SK-N-SH treated with all-trans-retinoic acid at 6 μM for 48 hours (cell line): ENCODE measurements at regions not wholly inside any gene's neighbourhood (a gene's known extent, or its start where the extent isn't known, plus 50 kb on each side); places are given as distances from the start of the nearest gene placed in this dataset.

Experiments used
- ESRRG ChIP-seq: fragments of 250-450 bp; sonication (Bioruptor Pico); IDR thresholded peaks from 2 replicates; pipeline ENCODE4 v1.6.1; 2021; ENCODE audit warnings: mild to moderate bottlenecking
- PPARA ChIP-seq: fragments of 250-450 bp; sonication (Bioruptor Pico); IDR thresholded peaks from 2 replicates; pipeline ENCODE4 v1.5.0; 2020; ENCODE audit warnings: mild to moderate bottlenecking, borderline replicate concordance
- RARB ChIP-seq: fragments of 250-450 bp; sonication (Bioruptor Pico); IDR thresholded peaks from 2 replicates; pipeline ENCODE4 v1.8.0; 2021; ENCODE audit warnings: mild to moderate bottlenecking, moderate library complexity
- SNAI2 ChIP-seq: fragments of 250-450 bp; sonication (Bioruptor Pico); IDR thresholded peaks from 2 replicates; pipeline ENCODE4 v1.5.0; 2020; ENCODE audit warnings: mild to moderate bottlenecking, moderate library complexity
- ZFP3 ChIP-seq: fragments of 250-450 bp; sonication (Bioruptor Pico); IDR thresholded peaks from 2 replicates; pipeline ENCODE4 v1.5.0; 2020; ENCODE audit warnings: mild to moderate bottlenecking, moderate library complexity
- ZFP30 ChIP-seq: fragments of 450-650 bp; formaldehyde crosslinking; IDR thresholded peaks from 2 replicates; pipeline ENCODE4 v1.5.0; 2022; ENCODE audit warnings: mild to moderate bottlenecking, moderate library complexity
- ZNF70 ChIP-seq: fragments of 450-650 bp; formaldehyde crosslinking; IDR thresholded peaks from 2 replicates; pipeline ENCODE4 v1.5.0; 2020; ENCODE audit warnings: mild to moderate bottlenecking, moderate library complexity
- TF ChIP-seq, protein P1 (sequence below): fragments of 250-450 bp; sonication (Bioruptor Pico); IDR thresholded peaks from 2 replicates; pipeline ENCODE4 v1.8.0; 2020; ENCODE audit warnings: mild to moderate bottlenecking, moderate library complexity, borderline replicate concordance

DNA sequence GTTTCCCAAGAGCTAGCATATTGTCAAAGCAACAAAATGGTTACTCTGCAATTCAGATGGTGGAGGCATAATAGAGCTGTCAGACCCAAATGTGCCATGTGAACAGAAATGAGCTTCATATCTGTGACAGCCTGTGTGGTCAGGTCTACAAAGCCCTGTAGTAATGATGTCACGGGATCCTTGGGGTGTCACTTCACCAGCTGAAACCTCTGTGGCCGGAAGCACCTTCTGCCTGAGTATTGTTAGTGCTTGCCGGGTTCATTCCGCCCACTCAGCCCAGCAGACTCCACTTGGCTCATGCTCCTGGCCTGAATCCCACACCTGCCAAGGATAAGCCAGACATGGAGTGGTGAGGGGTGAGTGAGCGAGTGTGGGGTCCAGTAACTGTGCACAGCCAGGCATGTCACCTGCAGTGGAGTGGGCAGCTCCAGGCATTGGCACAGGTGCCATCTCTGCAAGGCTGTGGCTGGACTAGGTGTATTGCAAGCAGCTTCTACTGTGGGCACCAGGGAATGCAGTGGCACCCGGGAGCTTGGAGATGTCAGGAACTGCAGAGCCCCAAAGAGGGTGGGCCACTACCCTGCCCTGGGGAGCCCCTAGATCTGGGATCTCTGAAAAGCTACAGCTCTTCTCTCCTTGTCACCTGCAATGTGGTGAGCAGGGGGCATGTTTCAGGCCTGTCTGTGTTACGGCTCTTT, 341.9 kb upstream of the CHRM2 start:
- TF ChIP-seq ZNF70 (CRISPR knock-in tag) (no peak), RARB (CRISPR knock-in tag) (no peak), ESRRG (no peak), ZFP3 (no peak), SNAI2 (CRISPR knock-in tag) (no peak), PPARA (CRISPR knock-in tag) (no peak), ZFP30 (CRISPR knock-in tag) (no peak)
- TF ChIP-seq, protein P1, sequence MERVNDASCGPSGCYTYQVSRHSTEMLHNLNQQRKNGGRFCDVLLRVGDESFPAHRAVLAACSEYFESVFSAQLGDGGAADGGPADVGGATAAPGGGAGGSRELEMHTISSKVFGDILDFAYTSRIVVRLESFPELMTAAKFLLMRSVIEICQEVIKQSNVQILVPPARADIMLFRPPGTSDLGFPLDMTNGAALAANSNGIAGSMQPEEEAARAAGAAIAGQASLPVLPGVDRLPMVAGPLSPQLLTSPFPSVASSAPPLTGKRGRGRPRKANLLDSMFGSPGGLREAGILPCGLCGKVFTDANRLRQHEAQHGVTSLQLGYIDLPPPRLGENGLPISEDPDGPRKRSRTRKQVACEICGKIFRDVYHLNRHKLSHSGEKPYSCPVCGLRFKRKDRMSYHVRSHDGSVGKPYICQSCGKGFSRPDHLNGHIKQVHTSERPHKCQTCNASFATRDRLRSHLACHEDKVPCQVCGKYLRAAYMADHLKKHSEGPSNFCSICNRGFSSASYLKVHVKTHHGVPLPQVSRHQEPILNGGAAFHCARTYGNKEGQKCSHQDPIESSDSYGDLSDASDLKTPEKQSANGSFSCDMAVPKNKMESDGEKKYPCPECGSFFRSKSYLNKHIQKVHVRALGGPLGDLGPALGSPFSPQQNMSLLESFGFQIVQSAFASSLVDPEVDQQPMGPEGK, result no peak
